ENCODE measurements at regions not wholly inside any gene's neighbourhood (a gene's known extent, or its start where the extent isn't known, plus 50 kb on each side); places are given as distances from the start of the nearest gene placed in this dataset.

DNA sequence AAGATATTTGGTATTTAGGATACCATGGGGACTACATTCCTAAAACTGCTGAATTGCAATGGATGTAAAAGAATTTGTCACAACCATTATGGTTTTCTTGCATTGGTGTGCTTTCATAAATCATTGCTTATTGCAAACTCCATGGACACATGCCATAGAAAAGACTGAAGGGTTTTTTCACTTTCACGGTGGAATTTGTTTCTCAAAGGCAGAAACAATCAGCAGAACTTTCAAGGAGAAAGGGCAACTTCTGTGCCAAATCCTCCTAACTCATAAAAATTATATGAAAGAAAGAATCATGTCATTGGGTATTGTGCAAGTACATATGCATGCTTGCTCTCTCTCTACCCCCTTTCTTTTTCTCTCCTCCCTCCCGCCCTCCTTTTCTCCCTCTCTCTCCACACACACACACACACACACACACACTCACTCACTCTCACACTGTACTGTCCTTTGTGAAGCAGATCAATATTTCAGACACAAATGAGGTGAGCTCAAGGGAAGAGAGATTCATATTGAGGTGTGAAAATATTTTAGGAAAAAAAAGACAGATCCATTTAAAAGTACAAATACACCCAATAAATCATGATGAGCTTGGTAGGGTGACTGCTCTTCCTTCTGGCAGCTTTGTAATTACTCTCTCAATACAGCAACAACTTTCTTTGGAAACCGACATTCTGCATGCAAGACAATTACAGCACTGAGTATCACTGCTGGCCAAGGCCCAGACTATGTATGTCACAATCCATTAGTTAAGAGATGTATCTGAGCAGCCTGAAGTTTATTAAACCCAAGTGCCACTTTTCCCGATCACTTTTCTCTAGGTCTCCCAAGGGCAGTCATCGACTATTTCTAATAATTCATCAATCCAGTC lies 492.6 kb downstream of the TUSC7 start:
- ATAC-seq = no peak

DNA sequence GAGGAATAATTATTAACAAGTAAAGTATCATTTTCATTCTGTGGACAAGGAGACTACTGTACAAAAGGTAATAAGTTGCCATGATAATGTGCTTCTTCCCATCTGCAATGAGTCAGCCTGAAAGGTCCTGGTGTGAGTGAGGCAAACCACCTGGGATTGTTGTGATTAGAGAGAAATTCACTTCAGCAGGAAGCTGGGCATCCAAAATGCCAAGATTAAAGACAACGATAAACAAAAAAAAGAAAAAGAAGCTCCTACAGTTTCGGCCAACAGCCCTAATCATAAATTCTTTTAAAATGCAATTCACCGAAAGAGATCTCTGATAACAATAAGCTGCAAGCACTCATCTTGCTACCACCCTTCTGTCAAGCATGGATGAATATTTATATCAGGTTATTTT lies 507.8 kb downstream of the TUSC7 start:
- ATAC-seq = no peak

DNA sequence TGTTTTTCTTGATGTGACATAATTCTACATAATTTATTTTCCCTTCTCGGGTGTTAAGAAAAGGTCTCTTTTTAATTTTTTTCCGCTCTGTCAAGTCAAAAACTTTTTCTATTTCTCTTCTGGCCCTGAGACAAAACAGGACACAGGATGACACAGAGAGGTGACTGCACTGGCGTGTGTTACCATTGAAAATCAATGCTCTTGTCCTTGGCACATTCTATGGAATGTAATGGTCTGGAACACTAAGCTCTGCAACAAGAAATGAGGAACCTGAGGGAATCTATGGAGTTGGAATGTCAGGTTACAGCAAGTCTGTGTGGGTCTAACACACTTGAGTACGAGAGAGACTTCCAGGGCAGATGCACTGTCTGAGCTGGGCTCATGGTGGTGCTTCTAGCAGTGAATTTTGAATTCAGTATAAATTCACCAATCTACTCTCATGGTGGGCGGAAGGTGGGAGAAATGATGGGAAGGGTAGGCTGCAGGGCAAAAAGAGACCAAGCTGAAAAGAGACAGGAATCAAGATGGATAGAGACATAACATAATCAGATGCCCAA lies 508.3 kb downstream of the TUSC7 start:
- ATAC-seq = no peak

DNA sequence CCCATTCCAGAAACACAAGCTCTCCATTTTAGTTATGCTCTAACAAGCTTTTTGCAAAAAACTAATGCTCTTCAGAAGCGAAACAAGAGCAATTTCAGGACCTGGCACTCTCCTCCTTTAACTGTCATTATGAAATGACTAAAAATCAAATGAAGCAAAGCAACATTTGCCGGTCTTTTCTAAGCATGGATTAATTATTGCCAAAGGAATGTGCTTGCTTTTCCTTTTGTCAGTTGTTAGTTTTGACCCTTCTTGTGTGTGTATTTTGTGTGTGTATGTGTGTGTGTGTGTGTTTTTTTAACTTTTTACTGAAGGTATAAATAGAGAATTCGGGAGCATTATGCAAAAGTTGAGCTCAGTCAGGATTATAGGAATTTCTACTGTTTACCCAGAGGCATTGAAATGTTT lies 509.1 kb downstream of the TUSC7 start:
- ATAC-seq = no peak

DNA sequence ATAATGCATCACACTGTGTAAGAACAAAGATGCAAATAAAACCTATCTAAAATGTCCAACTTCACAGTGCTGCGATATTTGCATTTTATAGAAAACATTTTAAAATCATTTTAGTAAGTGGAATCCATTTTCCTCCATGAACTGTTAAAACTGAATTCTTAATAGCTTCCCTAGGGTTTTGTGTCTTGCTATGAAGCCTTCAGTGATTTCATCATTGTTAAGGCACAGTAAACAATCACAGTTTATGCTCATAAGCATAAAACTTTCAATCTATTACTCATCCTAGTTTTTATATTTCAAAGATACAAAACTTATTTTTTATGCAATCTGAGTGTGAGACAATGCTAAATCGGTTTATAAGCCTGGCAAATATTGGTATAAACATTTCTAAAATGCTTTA lies 509.7 kb downstream of the TUSC7 start:
- no peak for ATAC-seq

DNA sequence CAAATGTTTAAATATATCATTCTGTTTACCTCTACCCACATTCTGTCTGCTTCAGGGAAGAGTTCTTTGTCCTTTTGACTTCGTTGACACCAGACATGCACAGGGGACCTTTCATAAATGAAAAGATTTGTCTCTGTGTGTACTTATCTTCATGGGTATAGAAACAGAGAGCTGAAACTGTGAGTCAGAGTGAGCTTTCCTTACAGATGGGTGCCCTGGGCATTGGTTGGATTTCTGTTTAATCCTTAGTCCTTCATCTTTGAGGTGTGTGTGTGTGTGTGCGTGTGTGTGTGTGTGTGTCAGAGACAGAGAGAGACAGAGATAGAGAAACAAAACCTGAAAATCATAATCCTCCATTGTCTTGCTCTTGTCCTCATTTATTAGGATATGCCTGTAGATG lies 517.4 kb downstream of the TUSC7 start:
- ATAC-seq = no peak

DNA sequence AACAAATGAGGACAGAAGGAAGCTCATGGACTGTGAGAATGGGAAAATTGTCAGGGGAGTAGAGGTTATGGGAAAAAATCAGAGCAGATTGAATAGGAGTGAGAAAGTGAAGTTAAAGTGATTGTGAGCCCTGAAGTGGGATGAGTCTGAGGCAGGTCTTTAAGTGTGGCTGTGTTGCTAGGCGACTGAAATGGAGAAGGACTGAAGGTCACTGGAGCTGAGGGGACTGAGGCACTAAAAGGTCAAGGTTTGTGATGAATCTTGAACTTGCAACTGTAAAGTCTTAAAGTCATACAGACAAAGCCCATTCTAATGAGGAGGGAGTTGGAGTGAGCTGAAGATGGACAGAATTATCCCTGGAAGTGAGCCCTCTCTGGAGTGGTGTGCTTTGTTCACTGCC lies 518.9 kb downstream of the TUSC7 start:
- no peak for ATAC-seq

DNA sequence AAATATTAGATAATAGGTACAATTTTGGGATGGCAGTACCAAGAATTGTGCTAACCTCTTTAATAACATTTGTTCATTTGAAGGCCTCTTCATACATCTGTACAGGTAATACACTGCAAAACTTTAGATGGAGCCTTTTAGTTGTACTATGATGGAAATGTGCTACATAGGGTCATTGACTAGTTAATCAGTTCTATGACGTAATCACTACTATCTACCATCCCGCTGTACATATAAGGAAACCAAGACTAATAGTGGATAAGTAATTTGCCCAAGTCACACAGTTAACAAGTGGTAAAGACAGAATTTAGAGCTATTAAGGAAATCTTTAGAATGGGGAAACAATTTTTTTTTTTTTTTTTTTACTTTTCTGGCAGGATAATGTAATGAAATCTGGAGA lies 521.3 kb downstream of the TUSC7 start:
- ATAC-seq = no peak

DNA sequence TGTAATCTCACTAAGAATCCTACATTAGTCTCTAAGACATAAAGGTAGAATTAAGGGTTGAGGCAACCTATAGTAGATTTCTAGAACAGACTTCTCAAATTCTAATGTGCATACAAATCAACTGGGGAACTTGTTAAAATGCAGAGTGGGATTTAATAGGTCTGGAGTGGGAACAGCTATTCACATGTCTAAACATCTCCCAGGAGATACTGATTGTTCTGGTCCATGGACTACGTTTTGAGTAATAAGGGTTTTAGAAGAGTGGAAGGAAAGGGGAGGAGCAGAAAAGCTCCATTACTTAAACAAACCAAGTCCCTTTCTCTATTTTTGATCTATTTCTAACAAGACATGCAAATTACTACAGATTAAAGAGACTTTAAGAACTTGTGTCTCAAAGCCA lies 524.8 kb downstream of the TUSC7 start:
- no peak for ATAC-seq

DNA sequence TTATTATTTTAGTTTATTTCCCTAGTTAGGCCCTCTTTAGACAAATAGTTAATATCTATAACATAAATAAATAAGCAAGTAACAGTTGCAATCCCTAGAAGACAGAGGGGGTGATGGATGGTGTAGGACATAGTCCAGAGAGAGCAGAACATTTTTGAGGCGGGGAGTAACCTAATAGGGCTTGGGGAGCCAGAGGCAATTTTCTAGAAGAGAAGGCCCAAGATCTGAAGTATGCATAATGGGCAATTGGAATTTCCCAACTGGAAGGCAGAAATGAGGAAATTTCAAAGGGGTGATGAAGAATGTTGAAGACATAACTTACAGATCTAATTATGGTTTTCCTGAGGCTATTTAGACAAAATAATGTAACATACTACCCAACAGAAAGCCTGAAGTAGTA lies 525.7 kb downstream of the TUSC7 start:
- ATAC-seq = no peak

DNA sequence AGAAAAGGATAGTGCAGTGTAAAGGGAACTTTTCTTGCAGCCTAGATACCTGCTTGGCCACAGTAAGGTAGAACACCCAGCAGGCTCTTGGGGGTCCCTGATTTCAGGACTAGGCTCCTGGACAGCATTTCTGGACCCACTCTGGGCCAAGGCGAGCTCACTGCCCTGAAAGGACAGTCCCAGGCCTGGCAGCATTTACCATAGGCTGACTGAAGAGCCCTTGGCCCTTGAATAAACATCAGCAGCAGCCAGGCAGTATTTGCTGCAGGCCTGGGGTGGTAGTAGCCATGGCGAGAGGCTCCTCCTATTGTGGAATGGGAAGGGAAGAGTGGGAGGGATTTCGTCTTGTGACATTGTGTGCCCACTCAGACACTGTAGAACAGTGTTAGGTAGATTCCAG lies 529.2 kb downstream of the TUSC7 start:
- no peak for ATAC-seq

DNA sequence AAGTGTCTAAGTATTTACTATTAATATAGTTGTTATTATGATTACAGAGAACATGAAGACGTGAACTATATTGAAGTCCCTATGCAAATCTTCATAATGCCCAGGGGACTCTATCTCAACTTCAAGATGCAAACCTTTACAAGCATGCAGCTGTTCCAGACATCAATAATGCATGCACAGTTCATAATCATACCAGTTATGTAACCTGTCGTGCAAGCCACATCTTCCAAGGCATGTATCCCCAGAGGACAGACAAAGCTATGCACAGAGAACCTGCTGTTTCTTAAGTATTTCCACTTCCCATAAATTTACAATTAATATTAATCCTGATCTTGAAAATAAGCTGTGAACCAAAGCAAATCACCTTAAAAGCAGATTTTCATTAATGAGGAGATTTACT lies 534.1 kb downstream of the TUSC7 start:
- no peak for ATAC-seq

DNA sequence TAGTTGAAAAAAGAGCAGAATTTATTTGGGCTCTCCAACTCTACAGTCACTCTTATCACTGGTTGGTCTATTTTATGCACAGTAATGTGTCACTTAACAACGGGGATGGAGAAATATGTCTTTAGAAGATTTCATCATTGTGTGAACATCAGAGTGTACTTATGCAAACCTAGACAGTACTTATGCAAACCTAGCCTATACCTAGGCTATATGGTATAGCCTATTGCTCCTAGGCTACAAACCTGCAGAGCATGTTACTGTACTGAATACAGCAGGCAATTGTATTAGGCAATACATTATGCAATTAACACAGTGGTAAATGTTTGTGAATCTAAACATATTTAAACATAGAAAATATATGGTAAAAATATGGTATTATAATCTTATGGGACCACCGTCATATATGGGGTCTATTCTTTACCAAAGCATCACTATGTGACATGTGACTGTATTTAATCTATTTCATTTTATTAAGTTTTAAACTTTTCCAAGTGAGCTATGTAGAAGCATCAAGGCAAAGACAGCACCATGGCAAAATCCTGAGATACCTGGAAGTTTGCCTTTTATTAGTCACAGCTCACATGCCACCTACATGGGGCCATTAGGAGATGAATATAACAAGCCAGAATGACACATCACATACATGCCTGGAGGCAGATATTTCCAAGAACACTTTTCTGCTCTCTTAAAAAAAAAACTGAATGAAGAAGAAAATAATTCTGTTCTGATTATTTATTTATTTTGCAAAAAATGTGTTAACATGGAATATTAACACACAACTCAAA lies 537.4 kb downstream of the TUSC7 start:
- no peak for ATAC-seq

DNA sequence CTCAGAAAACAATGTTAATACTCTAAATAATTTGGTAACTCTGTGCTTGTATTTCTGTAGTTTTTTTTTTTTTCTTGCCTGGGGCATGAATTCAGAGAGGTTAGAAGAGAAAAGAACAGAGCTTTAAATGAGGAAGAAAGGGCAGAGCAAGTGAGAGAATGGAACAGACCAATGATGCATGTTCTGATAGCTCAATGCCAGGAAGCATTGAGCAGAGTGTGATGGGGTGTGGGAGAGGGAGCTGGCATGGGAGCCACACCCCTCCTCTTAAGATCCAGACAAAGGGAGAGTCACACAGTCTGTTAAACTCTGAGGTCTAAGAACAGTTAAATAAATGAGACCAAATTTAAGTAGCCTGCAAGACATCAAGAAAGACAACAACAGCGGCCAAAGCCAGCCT lies 538.6 kb downstream of the TUSC7 start:
- no peak for ATAC-seq

DNA sequence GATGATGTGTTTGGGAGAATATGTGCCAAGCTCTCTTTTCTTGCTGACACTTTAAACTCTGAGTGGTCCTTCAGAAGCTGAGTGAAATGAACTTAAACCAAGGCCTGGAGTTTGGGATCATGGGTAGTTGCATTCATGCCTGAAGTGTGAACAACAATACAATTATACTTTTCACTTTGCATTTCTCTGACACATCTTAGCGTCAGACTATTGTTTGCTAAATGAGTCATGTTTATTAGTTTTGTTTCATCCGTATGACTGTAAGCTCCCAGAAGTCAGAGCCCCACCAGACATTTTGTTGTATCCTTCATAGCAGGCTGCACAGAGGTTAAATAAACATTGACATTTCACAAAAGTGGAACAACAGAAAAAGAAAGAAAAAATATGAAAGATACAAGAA lies 542.6 kb downstream of the TUSC7 start:
- peak; percentile 44 for ATAC-seq

DNA sequence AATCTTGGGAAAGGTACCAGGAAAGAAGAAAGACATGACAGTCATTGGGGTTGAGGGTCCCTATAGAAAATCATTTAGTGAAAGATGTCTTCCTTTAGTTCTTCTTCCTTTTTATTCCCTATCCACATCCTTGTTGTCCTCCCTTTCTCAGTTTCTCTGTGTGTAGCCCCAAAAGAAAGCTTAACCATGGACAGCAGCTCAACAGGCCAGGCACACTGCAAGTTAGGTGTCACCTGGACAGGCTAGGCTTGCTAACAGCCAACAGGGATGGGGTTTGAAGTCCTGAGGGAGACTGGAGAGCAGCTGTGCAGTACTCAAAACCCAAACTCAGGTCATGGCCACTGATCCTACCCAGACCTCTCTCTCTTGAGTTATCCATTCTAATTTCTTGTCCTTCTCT lies 543.1 kb downstream of the TUSC7 start:
- ATAC-seq = no peak

DNA sequence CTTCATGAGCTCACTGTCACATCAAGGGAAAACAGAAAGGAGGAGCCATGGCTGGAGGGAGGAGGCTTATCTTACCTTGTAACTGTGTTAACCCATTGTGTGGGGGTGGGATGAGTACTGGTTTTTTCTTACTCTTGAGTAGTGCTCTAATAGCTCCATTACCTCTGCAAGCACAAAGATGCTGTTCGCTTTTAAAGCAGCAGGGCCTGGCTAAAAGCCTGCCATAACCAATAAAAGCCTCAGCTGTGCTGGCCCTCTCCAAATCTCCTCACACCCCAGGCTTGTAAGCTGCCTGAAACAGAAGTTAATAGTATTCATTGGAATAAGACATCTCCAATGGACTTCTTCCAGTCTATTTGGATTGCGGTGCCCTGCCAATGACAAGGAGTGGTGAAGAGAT lies 544.1 kb downstream of the TUSC7 start:
- no peak for ATAC-seq

DNA sequence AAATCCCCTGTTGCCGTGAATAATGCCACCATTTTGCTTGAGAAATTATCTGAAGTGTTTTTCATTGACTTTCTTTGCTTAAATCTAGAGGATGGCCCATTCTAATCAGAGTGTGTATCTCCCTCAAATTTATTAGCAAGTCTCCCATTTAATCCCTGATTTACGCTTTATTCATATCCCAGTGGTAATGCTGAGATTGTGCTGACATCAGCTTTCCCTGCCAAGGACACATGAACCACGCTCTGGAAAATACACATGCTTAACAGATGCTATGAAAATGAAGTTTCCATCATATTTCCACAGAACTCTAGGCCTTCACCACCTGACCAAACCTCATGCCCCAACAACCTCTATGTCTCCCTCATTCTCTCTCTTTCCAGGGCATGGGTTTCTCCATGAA lies 545.4 kb downstream of the TUSC7 start:
- ATAC-seq = no peak

DNA sequence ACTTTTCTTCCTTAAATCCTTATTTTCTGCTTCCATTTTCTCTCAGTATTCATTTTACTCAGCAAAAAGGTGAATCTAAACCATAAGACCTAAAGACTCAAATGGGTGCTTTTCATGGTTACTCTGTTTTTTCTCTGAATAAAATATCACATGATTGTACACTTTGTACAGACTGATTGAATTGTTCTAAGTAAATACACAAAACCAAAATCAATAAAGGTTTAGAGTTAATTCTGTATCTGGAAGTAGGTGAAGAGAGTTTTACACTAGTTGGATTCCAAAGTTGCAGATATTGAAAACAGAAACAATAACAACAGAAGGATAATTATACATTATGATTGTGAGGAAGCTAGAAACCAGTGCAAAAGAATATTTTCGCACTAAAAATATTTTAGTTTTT lies 546.2 kb downstream of the TUSC7 start:
- ATAC-seq = no peak

DNA sequence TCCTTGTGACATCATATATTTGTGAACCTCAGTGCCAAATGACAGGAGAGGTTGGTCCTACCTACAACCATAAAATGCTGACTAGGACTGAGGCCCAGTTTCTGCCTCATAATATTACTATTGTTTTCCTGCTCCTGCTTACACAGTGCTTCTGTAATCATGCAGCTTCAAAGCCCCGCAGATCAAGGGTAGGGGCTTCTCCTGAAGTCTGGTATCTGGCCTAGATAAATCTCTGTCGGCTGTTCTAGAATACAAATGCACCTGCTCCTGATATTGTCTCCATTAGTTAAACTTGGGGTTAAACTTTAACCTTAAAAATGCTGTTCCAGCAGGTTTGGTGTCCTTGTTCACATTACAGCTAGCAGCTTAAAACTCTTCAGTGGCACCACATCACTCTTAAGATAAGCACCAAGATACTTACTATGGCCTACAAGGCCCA lies 552.4 kb downstream of the TUSC7 start:
- ATAC-seq = no peak

DNA sequence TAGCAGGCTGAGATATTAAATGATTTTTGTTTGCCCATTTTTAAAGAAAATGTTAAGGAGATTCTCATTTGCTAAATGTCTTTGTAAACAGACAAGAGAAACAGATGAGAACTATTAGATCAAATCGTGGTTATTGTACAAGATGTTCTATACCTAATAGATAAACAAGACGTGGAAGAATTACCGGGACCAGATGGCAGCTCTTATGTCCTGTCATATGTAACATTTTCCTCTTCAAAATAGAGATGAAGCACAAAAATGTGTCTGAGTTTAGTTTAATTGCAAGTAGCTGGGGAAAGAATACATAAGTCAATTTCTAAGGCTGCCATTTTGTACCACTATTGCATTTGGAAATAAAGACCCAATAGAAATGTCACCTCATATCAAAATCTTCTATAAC lies 553.7 kb downstream of the TUSC7 start:
- ATAC-seq = no peak

DNA sequence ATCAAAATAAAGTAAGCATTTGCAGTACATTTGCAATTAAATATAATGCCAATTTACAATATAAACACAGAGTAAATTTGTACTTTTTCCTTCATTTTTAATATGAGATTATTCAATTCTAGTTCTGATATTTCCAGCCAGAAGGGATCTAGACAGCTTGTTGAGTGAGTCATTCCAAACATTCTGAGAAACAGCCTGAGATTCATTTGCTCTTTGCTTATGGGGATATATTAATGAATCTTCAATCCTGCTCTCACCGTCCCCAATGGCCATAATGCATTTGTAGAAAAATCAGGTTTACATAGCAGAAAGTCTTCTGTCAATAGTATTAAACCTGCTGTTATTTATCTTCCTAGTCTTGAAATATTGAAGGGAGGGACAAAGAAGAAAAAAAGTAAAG lies 554.2 kb downstream of the TUSC7 start:
- no peak for ATAC-seq

DNA sequence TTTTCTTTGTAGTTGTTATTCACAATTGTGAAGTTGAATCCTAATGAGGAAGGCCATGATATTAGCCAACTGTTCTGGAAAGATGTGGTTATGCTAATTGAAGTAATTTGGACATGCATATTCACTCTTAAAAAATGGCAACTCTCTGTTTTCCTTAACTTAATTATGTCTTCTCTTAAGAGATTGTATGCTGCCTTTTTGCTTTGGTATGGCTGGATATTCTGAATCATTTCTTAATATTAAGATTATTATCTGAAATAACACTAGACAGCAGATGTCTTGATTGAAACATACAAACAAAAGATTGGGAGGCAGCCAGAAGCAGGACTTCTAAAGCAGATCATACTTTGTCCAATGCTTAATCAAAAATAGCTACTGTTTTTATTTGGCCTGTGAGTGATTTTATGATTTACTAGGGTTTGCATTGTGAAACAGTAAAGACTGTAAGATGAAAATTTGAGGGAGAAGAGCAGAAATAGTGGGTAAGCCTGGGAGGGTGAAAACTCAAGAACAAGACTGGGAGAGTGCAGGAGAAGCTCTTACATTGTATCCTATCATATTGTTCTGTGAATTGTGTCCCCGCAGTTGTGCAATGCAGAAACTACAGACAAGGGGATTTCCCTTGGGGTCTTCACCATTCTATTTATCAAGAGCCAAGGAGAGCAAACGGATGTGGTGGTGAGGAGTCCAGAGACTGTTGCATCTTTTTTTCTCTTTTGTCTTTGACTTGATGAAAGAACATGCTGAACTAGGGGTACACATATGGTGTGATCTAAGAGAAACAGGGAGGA lies 554.8 kb downstream of the TUSC7 start:
- ATAC-seq = no peak
